GM21825 (cell line): ENCODE measurements at regions not wholly inside any gene's neighbourhood (a gene's known extent, or its start where the extent isn't known, plus 50 kb on each side); places are given as distances from the start of the nearest gene placed in this dataset.

Source experiments
- ATAC-seq: cut with Tn5 transposase; IDR thresholded peaks from one replicate; pipeline ENCODE4 v1.9.1; 2021; ENCODE audit warnings: mild to moderate bottlenecking, moderate library complexity; ENCODE audit not compliant: unreplicated experiment

DNA sequence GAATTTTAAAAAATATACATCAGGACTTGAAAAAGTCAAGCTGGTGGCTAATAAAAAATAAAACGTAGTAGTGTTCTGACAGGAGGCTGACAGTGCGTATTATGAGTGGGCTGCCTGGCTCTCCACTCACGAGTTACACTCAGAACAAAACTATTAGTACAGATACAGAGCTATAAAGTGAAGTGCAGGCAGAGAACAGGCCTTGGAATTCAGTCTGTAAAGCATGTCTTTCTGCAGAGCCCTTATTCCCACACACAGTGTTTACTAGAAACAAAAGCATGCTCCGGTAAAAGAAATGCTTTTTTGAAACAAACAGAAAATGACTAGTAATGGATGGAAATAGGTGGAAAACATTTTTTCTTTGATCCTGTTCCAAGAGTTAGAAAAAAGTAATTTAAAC lies 334.7 kb downstream of the DIRAS2 start:
- ATAC-seq, result no peak

- no peak for ATAC-seq
Measured at GRCh38 chr9:90308691-90309090, 333.9 kb downstream of the DIRAS2 start.

GRCh38 chr9:90309809-90310520 lies 332.7 kb downstream of the DIRAS2 start:
- no peak for ATAC-seq

DNA sequence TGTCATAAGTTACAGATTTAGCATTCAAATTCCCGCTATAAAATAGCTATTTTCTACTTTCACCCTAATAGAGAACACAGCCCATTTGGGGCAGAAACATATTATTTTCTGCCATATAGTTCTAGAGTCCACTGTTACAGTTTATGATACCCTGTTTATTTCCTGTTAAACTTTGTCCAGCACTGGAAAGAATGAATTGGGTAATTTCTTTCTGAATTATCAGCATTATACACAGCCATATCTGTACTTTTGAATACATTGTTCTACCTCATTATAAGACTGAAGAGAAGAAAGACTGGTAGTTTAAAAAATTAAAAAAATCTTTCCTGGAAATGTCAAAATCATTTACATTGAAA lies 332.1 kb downstream of the DIRAS2 start:
- ATAC-seq, result no peak

- no peak for ATAC-seq
Measured at GRCh38 chr9:90311811-90312210, 330.8 kb downstream of the DIRAS2 start.

GRCh38 chr9:90322296-90322695 lies 320.3 kb downstream of the DIRAS2 start:
- no peak for ATAC-seq

DNA sequence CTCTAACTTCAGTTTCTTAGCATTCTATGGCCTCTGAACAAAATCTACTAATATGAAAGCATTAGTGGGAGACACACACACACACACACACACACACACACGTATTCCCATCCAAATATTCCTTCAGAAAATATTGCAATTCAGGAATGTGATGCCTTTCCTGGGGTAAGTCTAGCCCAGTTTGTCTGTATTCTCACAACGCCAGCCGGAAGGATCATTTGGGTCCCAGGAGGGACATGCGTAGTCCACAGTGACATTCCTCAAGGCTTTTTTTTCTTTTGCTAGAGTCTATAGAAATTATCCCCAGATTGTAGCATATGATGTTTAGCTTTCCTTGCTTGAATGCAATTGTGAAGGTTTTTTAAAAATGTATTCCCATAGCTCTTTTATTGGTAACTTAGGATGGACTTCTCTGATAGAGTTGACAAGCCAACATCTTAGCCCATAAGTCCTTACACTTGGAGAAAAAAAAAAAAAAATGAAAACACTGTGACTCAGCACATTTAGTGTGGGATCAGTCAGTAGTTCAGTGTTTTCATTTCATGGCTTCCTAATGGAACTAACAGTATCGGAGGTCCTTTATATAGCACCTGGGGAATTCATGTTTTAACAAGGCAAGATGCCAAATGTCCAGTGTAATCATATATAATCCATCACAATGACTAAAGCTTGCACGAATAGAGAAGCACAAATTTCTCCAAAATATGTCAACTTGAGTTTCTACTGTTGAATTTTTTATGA lies 316.5 kb downstream of the DIRAS2 start:
- no peak for ATAC-seq

DNA sequence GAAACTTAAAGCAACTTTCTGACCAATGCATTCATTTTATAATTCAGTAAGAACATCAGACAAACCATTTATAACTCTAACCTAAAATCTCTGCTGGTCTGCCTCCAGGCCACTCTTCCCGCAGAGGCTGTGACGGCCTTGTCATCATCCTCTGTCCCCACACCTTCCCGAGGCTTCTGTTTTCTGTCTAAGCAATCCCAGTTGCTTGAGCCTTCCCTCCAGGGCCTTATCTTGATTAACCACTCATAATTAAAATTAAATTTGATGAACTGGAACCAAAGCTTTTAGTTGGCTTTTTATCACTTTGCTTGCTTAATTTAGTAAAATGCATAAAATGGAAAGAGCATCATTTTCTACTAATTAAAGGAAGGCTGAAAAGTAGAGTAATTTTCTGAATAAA lies 312.4 kb downstream of the DIRAS2 start:
- no peak for ATAC-seq

DNA sequence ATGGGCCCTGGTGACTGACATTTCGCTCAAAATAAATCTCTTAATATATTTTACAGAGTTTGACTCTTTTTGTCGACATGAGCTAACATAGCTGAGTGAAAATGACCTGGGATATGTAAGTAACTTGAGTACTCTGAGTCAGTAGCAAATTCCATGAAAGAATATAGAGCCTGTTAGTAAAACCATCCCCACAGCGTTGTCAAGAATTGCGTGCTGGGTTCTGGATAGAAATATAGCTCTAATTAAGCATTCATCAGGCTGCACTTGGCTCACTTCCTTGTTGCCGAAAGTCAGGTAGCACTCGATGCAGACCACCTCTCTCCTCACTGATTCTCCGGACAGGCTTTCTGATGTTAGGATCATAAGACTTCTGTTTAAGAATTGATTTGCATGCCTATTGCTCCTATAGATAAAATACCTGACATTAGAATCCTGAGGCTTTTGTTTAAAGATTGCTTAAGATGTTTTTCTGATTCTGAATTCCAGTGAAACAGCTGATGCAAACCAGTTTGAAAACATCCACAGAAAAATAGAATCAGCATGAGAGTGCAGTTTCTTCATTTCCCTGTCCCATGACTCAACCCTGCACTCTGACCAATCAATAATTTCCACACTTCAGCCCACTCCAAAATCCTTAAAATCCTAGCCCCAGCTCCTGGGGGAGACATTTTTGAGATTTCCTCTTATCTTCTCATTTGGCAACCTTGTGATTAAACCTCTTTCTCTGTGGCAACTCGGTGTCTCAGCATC lies 310.6 kb downstream of the DIRAS2 start:
- no peak for ATAC-seq

DNA sequence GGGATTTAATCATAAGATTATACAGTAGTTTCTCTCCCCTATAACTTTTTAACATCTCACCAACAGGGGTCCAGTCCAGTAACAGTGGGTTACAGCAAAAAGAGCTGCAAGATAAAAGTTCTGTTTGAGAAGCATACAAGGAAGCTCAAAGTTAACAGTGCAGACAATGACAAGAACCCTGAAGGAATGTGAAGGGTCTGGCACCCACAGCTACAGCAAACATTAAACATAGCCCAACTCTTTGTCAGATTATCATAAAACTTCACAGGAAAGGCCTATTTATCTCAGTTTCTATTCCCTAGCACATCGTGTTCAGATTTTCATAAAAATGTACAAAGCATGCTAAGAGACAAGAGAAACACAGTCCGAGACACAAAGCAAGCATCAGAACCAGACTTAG lies 309.4 kb downstream of the DIRAS2 start:
- no peak for ATAC-seq

DNA sequence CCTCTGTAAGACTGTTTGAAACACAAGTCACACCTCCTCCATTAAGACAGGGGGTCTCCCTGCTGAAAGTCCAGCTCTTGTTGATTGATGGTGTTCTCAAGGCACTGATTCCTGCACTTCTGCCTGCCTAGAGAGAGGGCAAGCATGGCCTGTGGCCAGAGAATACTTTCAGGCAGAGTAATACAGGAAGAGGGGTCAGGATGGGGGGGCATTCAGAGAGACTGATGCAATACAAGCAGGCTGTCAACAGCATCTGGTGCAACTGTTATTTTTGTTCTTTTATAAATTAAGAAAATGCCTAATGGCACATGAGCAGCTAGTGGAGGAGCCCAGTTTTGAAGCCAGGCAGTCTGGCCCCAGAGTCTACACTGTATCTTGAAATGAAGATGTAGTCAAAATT lies 302.2 kb downstream of the DIRAS2 start:
- no peak for ATAC-seq

- ATAC-seq, result no peak
Measured at GRCh38 chr9:90342607-90343006, 300.0 kb downstream of the DIRAS2 start.

DNA sequence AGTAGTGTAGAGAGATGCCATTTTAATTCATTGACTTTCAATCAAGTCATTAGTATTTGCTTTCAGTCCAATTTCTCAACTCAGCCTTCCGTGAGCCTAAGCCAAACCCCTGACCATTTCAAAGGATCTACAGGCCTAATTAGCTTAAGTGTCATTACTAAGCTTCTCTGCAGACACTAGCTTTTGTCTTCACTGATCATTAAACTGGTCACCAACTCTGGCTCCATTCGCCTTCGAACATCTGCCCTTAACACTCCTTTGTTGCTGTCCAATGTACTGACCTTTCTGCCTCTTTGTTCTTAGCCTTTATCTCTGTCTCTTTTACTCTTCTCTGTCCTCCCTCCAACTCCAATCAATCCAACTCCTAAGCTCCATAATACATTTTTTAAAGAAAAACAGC lies 299.3 kb downstream of the DIRAS2 start:
- ATAC-seq, result no peak

- ATAC-seq, result no peak
Measured at GRCh38 chr9:90343991-90344390, 298.6 kb downstream of the DIRAS2 start.

DNA sequence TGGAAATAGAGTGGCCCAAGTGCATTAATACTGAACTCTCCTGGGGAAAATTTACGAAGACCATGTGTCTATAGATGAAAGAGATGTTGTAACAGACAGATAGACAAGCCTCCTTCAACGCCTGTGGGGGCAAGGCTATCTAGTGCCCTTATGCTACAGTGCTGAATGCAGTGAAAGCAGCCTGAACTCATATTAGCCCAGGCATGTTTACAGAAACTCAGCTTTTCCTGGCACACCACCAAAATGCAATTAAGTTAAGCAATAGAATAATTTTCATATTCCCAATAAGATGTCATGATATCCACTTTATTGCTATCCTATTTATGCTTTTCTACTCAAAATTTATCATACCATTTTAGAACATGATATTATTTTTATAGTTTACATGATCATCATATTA lies 277.0 kb downstream of the DIRAS2 start:
- ATAC-seq, result no peak

- no peak for ATAC-seq
Measured at GRCh38 chr9:90368241-90368640, 274.4 kb downstream of the DIRAS2 start.

GRCh38 chr9:90368928-90369327 lies 273.7 kb downstream of the DIRAS2 start:
- ATAC-seq, result no peak

GRCh38 chr9:90379771-90380170 lies 262.9 kb downstream of the DIRAS2 start:
- no peak for ATAC-seq

DNA sequence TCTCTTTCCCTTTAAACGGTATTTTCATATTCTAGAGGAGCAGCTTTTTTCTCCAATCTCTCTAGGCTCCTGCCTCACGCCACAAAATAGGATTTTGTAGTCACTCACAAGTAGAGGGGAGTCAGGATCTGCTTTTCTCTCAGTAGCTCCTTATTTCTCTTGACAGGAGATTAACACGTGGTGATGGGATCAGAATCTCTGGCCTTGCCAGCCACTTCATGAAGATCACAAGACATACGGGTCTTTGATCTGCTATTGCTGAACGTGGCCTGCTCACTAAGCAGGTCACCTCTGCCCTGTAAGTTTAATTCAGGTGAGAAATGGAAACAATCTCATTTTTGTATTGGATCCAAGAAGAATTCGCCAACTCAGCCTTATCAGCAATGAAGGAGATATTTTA lies 257.5 kb downstream of the DIRAS2 start:
- ATAC-seq, result no peak

DNA sequence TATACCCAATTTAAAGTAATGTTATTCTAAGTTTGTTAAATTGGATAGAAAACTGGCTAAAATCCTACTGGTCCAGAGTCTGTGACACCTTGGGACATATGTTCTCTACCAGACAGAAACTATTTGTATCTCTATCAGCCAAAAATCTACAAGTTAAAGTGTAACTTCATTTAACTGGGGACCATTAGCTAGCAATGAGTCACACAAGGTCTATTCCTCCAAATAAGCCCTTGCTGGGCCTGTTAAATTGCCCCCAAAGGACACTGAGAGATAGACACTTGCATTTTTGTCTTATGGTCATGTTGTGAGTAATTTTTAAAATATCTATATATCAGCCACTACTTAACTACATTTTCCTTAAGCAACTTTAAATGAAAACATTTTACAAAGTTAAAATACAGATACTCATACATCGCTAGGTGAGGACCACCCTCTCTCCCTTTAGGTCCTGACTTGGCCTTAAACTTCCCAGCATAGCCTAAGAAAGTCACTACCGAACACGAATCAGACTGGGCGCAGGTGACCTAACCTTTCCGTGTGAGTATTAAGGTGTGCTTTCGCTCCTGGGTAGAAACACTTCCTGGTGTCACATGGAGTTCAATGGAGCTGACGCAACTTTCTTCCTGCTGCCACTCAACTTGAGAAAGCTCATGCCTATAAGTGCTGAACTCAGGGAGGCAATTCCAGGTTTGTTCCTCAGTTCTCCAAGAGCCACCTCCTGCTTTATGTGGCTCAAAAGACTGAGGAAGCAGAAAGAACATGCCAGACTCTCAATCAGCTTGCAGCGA lies 249.1 kb downstream of the DIRAS2 start:
- ATAC-seq, result no peak

GRCh38 chr9:90394871-90395270 lies 247.8 kb downstream of the DIRAS2 start:
- no peak for ATAC-seq
